HUES48 (cell line): ENCODE measurements at regions not wholly inside any gene's neighbourhood (a gene's known extent, or its start where the extent isn't known, plus 50 kb on each side); places are given as distances from the start of the nearest gene placed in this dataset.

Source experiments
- H3K27ac ChIP-seq: one replicate; pipeline ENCODE4 v1.7.0; 2013; ENCODE audit warnings: low read depth, low read length, inconsistent platforms
- H3K27me3 ChIP-seq: 2 replicates; pipeline ENCODE4 v1.6.1; 2013; ENCODE audit warnings: mild to moderate bottlenecking, low read length; ENCODE audit not compliant: control insufficient read depth, insufficient read depth
- H3K36me3 ChIP-seq: 2 replicates; pipeline ENCODE4 v1.6.1; 2013; ENCODE audit warnings: low read length; ENCODE audit not compliant: control insufficient read depth, insufficient read depth
- H3K4me1 ChIP-seq: 2 replicates; pipeline ENCODE4 v1.6.1; 2013; ENCODE audit warnings: mild to moderate bottlenecking, low read length; ENCODE audit not compliant: control insufficient read depth, insufficient read depth
- H3K4me3 ChIP-seq: 2 replicates; pipeline ENCODE4 v1.5.1; 2013; ENCODE audit warnings: mild to moderate bottlenecking, low read depth, low read length
- H3K9ac ChIP-seq: 2 replicates; pipeline ENCODE4 v1.6.1; 2013; ENCODE audit warnings: mild to moderate bottlenecking, low read depth, low read length, moderate library complexity
- H3K9me3 ChIP-seq: 2 replicates; pipeline ENCODE4 v1.6.1; 2013; ENCODE audit warnings: low read length; ENCODE audit not compliant: control insufficient read depth, insufficient read depth

GRCh38 chr21:25330266-25330665 is 277.0 kb downstream of the MRPL39 start:
- Histone ChIP-seq H3K27ac (no peak overlapping the region), H3K27me3 (no peaks in the 10 kb centered on the region), H3K9me3 (no peaks in the 10 kb centered on the region), H3K9ac (no peak overlapping the region), H3K36me3 (no peaks in the 10 kb centered on the region), H3K4me1 (peaks cover 30% of the 10 kb centered on the region), H3K4me3 (no peak overlapping the region)

GRCh38 chr21:25329227-25329825 is 278.0 kb downstream of the MRPL39 start:
- no peak overlapping the region for H3K27ac ChIP-seq
- no peak overlapping the region for H3K9ac ChIP-seq
- H3K27me3 ChIP-seq, result no peaks in the 10 kb centered on the region
- no peaks in the 10 kb centered on the region for H3K9me3 ChIP-seq
- H3K4me3 ChIP-seq, result no peak overlapping the region
- no peaks in the 10 kb centered on the region for H3K36me3 ChIP-seq
- H3K4me1 ChIP-seq, result peaks cover 34% of the 10 kb centered on the region

GRCh38 chr21:25328736-25329135 is 278.5 kb downstream of the MRPL39 start:
- Histone ChIP-seq H3K27me3 (no peaks in the 10 kb centered on the region), H3K4me3 (no peak overlapping the region), H3K36me3 (no peaks in the 10 kb centered on the region), H3K27ac (no peak overlapping the region), H3K9ac (no peak overlapping the region), H3K4me1 (peaks cover 31% of the 10 kb centered on the region), H3K9me3 (no peaks in the 10 kb centered on the region)

- Histone ChIP-seq H3K27ac (no peak overlapping the region), H3K4me1 (peaks cover 19% of the 10 kb centered on the region), H3K4me3 (no peak overlapping the region), H3K9ac (no peak overlapping the region), H3K27me3 (no peaks in the 10 kb centered on the region), H3K36me3 (no peaks in the 10 kb centered on the region), H3K9me3 (no peaks in the 10 kb centered on the region)
Observed at GRCh38 chr21:25326181-25326580, 281.1 kb downstream of the MRPL39 start.

GRCh38 chr21:25324666-25325065 is 282.6 kb downstream of the MRPL39 start:
- no peak overlapping the region for H3K27ac ChIP-seq
- H3K36me3 ChIP-seq, result no peaks in the 10 kb centered on the region
- peaks cover 21% of the 10 kb centered on the region for H3K4me1 ChIP-seq
- no peaks in the 10 kb centered on the region for H3K27me3 ChIP-seq
- no peak overlapping the region for H3K4me3 ChIP-seq
- no peak overlapping the region for H3K9ac ChIP-seq
- H3K9me3 ChIP-seq, result no peaks in the 10 kb centered on the region

GRCh38 chr21:25323356-25323949 is 283.8 kb downstream of the MRPL39 start:
- Histone ChIP-seq H3K4me3 (no peak overlapping the region), H3K27me3 (no peaks in the 10 kb centered on the region), H3K9ac (no peak overlapping the region), H3K9me3 (no peaks in the 10 kb centered on the region), H3K27ac (no peak overlapping the region), H3K36me3 (no peaks in the 10 kb centered on the region), H3K4me1 (peaks cover 16% of the 10 kb centered on the region)

- no peaks in the 10 kb centered on the region for H3K9me3 ChIP-seq
- no peaks in the 10 kb centered on the region for H3K36me3 ChIP-seq
- no peak overlapping the region for H3K9ac ChIP-seq
- no peak overlapping the region for H3K27ac ChIP-seq
- no peak overlapping the region for H3K4me3 ChIP-seq
- H3K4me1 ChIP-seq, result no peaks in the 10 kb centered on the region
- no peaks in the 10 kb centered on the region for H3K27me3 ChIP-seq
Observed at GRCh38 chr21:25314247-25314646, 293.0 kb downstream of the MRPL39 start.

GRCh38 chr21:25313829-25314228 is 293.5 kb downstream of the MRPL39 start:
- Histone ChIP-seq H3K36me3 (no peaks in the 10 kb centered on the region), H3K9ac (no peak overlapping the region), H3K27ac (no peak overlapping the region), H3K4me1 (no peaks in the 10 kb centered on the region), H3K27me3 (no peaks in the 10 kb centered on the region), H3K4me3 (no peak overlapping the region), H3K9me3 (no peaks in the 10 kb centered on the region)

GRCh38 chr21:25307489-25307888 is 299.8 kb downstream of the MRPL39 start:
- Histone ChIP-seq H3K4me3 (no peak overlapping the region), H3K4me1 (no peaks in the 10 kb centered on the region), H3K27me3 (no peaks in the 10 kb centered on the region), H3K9me3 (no peaks in the 10 kb centered on the region), H3K27ac (no peak overlapping the region), H3K9ac (no peak overlapping the region), H3K36me3 (no peaks in the 10 kb centered on the region)

GRCh38 chr21:25304611-25305010 is 302.7 kb downstream of the MRPL39 start:
- H3K9me3 ChIP-seq, result no peaks in the 10 kb centered on the region
- H3K27me3 ChIP-seq, result no peaks in the 10 kb centered on the region
- no peak overlapping the region for H3K9ac ChIP-seq
- no peak overlapping the region for H3K27ac ChIP-seq
- H3K36me3 ChIP-seq, result no peaks in the 10 kb centered on the region
- H3K4me1 ChIP-seq, result peaks cover 12% of the 10 kb centered on the region
- no peak overlapping the region for H3K4me3 ChIP-seq

- no peaks in the 10 kb centered on the region for H3K27me3 ChIP-seq
- no peaks in the 10 kb centered on the region for H3K9me3 ChIP-seq
- H3K4me1 ChIP-seq, result peaks cover 12% of the 10 kb centered on the region
- H3K4me3 ChIP-seq, result no peak overlapping the region
- H3K36me3 ChIP-seq, result no peaks in the 10 kb centered on the region
- no peak overlapping the region for H3K9ac ChIP-seq
- no peak overlapping the region for H3K27ac ChIP-seq
Observed at GRCh38 chr21:25300632-25301031, 306.6 kb downstream of the MRPL39 start.
